Activated CD4-positive, alpha-beta T cell treated with anti-CD3 and anti-CD28 coated beads, Interleukin-2, amount 50 U/mL, for 24 hours (primary cell): ENCODE measurements at regions not wholly inside any gene's neighbourhood (a gene's known extent, or its start where the extent isn't known, plus 50 kb on each side); places are given as distances from the start of the nearest gene placed in this dataset.
"Not testable (repeated sequence)": the region's sequence is repeated elsewhere in the genome, so short reads cannot be mapped to it uniquely, and the experiment has no call there.

Source experiments
- DNase-seq, 2 donors: peaks; one replicate each; pipeline ENCODE4 v3.0.0-alpha.2; 2020; ENCODE audit warnings: low read depth in 1 of 2, low spot score in 1 of 2

GRCh38 chr4:159410076-159410777 is 307.3 kb downstream of the RAPGEF2 start:
- no peak for DNase-seq

GRCh38 chr4:159410891-159411290 is 308.0 kb downstream of the RAPGEF2 start:
- no peak for DNase-seq

GRCh38 chr4:159413306-159413943 is 310.5 kb downstream of the RAPGEF2 start:
- DNase-seq = no peak

- no peak for DNase-seq
Observed at GRCh38 chr4:159414305-159414704, 311.4 kb downstream of the RAPGEF2 start.

DNA sequence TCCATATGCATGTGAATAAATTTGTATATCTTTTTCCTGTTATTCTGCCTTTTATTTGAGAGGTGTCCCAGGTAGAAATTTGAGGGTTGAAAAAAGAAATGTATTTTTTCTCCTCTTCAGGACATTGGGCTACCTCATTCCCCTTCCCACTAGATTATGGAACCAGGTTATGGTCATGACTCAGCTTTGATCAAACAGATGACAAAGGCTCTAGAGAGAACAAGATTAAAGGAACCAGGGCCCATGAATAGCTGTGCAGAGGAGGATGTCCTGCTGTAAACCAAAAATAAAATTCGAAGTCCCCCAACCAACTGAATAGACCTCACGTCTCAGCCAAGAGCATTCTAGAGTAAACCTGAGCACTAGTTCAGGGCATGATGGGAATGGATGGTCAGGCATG is 313.2 kb downstream of the RAPGEF2 start:
- no peak for DNase-seq

- no peak for DNase-seq
Observed at GRCh38 chr4:159416996-159417395, 314.1 kb downstream of the RAPGEF2 start.

GRCh38 chr4:159420162-159421057 is 317.5 kb downstream of the RAPGEF2 start:
- DNase-seq = no peak

DNA sequence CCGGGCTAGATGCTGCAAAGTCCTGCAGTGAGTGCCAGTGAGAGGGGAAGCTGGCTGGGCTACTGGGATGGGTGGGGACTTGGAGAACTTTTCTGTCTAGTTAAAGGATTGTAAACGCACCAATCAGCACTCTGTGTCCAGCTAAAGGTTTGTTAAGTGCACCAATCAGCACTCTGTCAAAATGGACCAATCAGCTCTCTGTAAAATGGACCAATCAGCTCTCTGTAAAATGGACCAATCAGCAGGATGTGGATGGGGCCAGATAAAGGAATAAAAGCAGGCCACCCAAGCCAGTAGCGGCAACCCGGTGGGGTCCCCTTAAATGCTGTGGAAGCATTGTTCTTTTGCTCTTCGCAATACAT is 318.2 kb downstream of the RAPGEF2 start:
- not testable (repeated sequence) for DNase-seq

GRCh38 chr4:159422019-159422418 is 319.1 kb downstream of the RAPGEF2 start:
- DNase-seq = no peak

- no peak for DNase-seq
Observed at GRCh38 chr4:159422626-159423025, 319.7 kb downstream of the RAPGEF2 start.

DNA sequence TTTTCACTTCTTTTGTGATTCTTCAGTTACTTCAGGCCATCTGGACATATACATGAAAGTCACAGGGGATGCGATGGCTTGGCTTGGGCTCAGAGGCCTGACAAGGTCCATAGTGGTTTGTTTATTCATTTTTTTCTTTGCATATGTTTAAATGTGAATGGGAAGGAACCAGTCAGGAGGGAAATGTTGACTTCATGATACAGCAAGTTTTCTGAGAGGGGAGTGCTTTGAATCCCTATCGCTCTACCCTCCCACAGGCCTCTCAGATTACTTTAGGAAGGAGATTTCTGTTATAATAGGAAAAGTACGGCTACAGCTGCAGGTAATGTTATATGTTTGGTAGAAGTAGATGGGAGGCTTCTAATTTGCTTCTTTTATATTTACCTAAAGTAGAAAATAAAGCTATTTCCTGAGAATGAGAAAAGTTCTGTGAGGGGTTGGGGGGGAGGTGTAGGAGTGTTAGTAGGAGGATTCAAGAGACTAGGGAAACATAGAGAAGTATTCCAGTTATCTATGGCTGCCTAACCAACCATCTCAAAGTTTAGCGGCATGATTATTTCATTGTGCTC is 322.9 kb downstream of the RAPGEF2 start:
- no peak for DNase-seq

DNA sequence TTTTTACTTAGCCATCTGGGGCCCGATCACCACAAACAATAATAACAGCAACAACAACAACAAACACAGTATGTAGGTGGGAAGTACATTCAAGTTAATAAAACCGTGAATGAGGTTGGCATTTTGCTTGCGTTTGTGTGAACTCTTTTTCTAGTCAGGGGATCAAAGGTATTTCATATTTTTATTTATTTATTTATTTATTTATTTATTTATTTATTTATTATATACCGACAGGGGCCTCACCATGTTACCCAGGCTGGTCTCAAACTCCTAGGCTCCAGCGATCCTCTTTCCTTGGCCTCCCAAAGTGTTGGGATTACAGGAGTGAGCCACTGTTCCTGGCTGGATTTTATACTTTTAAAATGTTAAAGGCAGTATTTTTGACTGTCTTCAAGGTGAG is 325.4 kb downstream of the RAPGEF2 start:
- no peak for DNase-seq

DNA sequence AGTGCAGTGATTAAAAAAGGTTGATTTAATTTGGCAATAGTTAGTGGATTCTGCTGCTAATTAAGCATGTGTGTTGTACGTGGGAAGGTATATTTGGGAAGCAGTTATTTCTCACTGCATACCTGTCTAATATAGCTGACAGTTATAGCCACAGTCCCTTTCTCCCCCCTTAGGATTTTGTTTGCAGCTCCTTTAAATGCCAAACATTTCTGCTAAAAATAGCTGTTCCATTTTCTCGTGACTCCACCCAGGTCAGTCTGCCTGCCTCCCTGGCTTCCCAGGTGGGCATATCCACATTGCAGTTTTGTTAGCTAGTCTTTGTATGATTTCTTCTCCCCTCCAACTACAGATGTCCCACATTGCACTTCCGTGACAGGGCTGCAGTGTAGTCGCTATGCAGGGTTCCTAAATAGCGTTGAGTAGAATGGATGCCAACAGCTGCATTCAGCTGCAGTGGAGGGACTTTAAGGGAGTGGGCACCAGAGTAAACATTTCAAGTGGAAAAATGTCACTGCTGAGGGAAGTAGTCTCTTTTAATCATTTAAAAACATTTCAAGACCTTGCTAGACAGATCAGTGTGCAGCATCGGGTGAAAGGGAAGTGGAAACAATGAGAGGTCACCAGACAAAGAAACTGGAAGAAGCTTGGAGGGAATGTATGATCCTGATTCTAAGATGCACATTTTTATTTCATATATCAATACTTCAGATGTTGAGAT is 326.3 kb downstream of the RAPGEF2 start:
- no peak for DNase-seq

GRCh38 chr4:159429693-159430035 is 326.8 kb downstream of the RAPGEF2 start:
- no peak for DNase-seq

- no peak for DNase-seq
Observed at GRCh38 chr4:159430896-159431295, 328.0 kb downstream of the RAPGEF2 start.

DNA sequence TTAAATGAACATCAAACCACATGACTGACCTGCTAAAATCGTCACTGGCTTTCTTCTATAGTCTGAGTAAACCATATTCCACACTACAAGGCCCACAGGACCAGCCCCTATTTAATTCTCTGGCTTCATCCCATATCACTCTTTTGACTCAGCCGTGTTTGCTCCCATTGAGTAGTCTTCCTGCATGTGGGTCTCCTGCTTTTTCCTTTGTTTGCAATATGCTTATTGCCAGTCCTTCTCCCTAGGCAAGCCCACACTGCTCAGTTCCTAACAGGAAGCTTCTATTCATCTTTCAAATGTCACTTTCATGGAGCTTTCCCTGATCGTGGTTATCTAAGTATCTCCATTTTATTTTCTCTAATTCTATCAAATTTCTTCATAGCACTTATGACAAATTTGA is 329.6 kb downstream of the RAPGEF2 start:
- no peak for DNase-seq

DNA sequence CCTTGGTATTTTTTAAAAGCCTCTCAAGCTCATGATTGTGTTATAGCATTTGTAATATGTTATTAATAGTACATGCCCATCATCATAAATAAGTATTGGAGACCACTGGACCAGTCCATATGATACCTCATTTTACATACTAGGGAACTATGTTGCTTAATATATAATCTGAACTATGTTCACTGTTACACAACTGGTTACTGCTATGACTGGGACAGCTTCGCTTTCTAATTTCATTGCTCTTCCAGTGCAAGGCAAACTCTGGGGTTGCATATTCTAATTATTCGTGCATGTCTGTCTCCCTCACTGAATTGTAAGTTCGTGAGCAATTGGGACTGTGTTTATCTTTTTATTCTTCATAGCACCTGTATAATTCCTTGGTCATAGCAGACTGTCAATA is 330.5 kb downstream of the RAPGEF2 start:
- no peak for DNase-seq

DNA sequence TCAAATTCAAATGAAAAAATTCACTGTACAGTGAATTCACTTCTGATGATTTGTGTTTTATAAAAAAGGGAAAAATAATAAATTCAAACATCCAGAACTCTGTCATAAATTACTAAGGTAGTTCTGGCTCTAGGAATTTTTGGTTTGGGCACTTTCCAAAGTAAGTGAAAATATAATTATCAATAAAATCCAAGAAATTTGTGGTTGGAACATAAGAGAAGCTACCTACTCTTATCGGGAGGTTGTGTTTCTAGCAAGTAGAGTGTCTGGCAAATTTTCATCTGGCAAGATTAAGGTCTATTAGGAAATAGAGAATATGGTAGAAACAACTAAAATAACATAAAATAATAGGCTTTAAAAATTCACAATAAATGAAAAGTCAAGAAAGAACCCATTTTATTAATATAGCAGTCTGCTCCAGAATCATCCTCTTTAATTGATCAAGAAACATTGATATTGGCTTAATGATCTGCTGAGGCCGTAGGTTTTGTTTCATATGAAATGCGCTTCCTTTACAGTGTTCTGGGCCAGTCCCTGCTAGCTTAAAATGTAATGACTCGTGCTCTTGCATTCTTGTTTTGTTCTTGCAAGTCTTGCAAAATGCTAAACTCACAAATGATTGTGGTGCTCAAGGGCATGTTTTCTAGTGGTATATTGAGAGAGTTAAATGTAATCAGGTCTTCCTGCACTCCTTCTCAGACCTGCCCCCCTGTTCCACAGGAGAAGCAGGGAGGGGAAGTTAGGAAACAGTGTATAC is 331.4 kb downstream of the RAPGEF2 start:
- DNase-seq = no peak

DNA sequence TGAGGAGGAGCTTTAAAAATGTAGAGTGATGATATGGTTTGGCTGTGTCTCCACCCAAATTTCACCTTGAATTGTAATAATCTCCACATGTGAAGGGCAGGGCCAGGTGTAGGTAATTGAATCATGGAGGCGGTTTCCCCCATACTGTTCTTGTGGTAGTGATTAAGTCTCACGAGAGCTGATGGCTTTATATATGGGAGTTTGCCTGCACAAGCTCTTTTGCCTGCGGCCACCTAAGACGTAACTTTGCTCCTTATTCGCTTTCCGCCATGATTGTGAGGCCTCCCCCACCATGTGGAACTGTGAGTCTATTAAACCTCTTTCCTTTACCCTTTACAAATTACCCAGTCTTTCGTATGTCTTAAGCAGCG is 332.0 kb downstream of the RAPGEF2 start:
- DNase-seq = no peak

- no peak for DNase-seq
Observed at GRCh38 chr4:159435561-159436023, 332.7 kb downstream of the RAPGEF2 start.
